Calu3 (cell line): ENCODE measurements at regions not wholly inside any gene's neighbourhood (a gene's known extent, or its start where the extent isn't known, plus 50 kb on each side); places are given as distances from the start of the nearest gene placed in this dataset.

Experiments
- BruUV-seq: library from RNA; stranded (reverse); fragments of 400-500 nt; replicated peaks from 2 replicates; lab custom pipeline; 2021; lab: Mats Ljungman, UMichigan
- CTCF ChIA-PET: fragments of 300-600 bp; sonication (Branson Sonifier 250); formaldehyde crosslinking; loops from one replicate; lab custom pipeline; 2022; ENCODE audit warnings: antibody characterized with exemption; lab: Charles Lee
- DNase-seq: peaks from one replicate; pipeline ENCODE4 v3.0.0; 2022
- H3K27ac Mint-ChIP-seq: one replicate; pipeline ENCODE4 v1.8.0; 2022; ENCODE audit warnings: mixed read lengths; ENCODE audit not compliant: unreplicated experiment
- H3K27me3 Mint-ChIP-seq: one replicate; pipeline ENCODE4 v1.8.0; 2022; ENCODE audit warnings: mixed read lengths; ENCODE audit not compliant: unreplicated experiment
- H3K36me3 Mint-ChIP-seq: one replicate; pipeline ENCODE4 v1.8.0; 2022; ENCODE audit warnings: mild to moderate bottlenecking, moderate library complexity, mixed read lengths; ENCODE audit not compliant: insufficient read depth, unreplicated experiment
- H3K4me1 Mint-ChIP-seq: one replicate; pipeline ENCODE4 v1.8.0; 2022; ENCODE audit warnings: mild to moderate bottlenecking, low read depth, mixed read lengths; ENCODE audit not compliant: unreplicated experiment
- H3K4me3 Mint-ChIP-seq: one replicate; pipeline ENCODE4 v1.8.0; 2022; ENCODE audit warnings: mild to moderate bottlenecking, low read depth, moderate library complexity, mixed read lengths; ENCODE audit not compliant: unreplicated experiment
- H3K9me3 Mint-ChIP-seq: one replicate; pipeline ENCODE4 v1.8.0; 2022; ENCODE audit warnings: low read depth, mixed read lengths; ENCODE audit not compliant: unreplicated experiment
- CTCF ChIP-seq: fragments of 200-600 bp; IDR thresholded peaks from one replicate; pipeline ENCODE4 v1.8.0; 2022; ENCODE audit warnings: antibody characterized with exemption; ENCODE audit not compliant: unreplicated experiment
- intact Hi-C: fragments of 100-400 bp; cut with micrococcal nuclease; formaldehyde crosslinking; loops from one replicate; pipeline ENCODE4 v1.10.0; 2022; ENCODE audit not compliant: unreplicated experiment

GRCh38 chr20:40444516-40444915, 244.5 kb downstream of the MAFB start:
- CTCF ChIA-PET: no interaction called here
- H3K27me3 Mint-ChIP-seq: peaks cover 70% of the 10 kb centered on the region
- intact Hi-C loops: loop anchor here (10.0 kb wide), 1 partner anchor 250 kb away; no protein-coding TSS in a partner anchor
- no peak for DNase-seq
- no peak overlapping the region for H3K4me3 Mint-ChIP-seq
- H3K4me1 Mint-ChIP-seq: no peaks in the 10 kb centered on the region
- no peak overlapping the region for H3K27ac Mint-ChIP-seq
- BruUV-seq: no TSS peak
- TF ChIP-seq CTCF: no peak
- no peaks in the 10 kb centered on the region for H3K36me3 Mint-ChIP-seq
- H3K9me3 Mint-ChIP-seq: no peaks in the 10 kb centered on the region

GRCh38 chr20:40443753-40444152, 245.3 kb downstream of the MAFB start:
- Mint-ChIP-seq H3K4me1 (no peaks in the 10 kb centered on the region), H3K27me3 (peaks cover 62% of the 10 kb centered on the region), H3K36me3 (no peaks in the 10 kb centered on the region), H3K4me3 (no peak overlapping the region), H3K9me3 (no peaks in the 10 kb centered on the region), H3K27ac (no peak overlapping the region)
- DNase-seq: no peak
- no TSS peak for BruUV-seq
- no peak for TF ChIP-seq CTCF
- CTCF ChIA-PET: interaction anchor here (0.5 to 0.8 kb wide), 2 partner anchors 82 to 1908 kb away, joined by 3 read pairs; no protein-coding TSS in a partner anchor
- intact Hi-C loops: loop anchor here (10.0 kb wide), 1 partner anchor 251 kb away; no protein-coding TSS in a partner anchor

- TF ChIP-seq CTCF: no peak
- Mint-ChIP-seq H3K36me3 (no peaks in the 10 kb centered on the region), H3K27ac (no peak overlapping the region), H3K4me3 (no peak overlapping the region), H3K4me1 (no peaks in the 10 kb centered on the region), H3K9me3 (no peaks in the 10 kb centered on the region), H3K27me3 (peaks cover 53% of the 10 kb centered on the region)
- intact Hi-C loops: loop anchor here (10.0 kb wide), 1 partner anchor 252 kb away; no protein-coding TSS in a partner anchor
- CTCF ChIA-PET: interaction anchor here (1.1 kb wide), 1 partner anchor 247 kb away, joined by 3 read pairs; the partner anchor contains the start of gene MAFB
- BruUV-seq: no TSS peak
- DNase-seq: peak; percentile 12
Observed at GRCh38 chr20:40442181-40442963, 246.7 kb downstream of the MAFB start.

- CTCF ChIA-PET: interaction anchor here (1.1 kb wide), 1 partner anchor 248 kb away, joined by 3 read pairs; the partner anchor contains the start of gene MAFB
- no peaks in the 10 kb centered on the region for H3K9me3 Mint-ChIP-seq
Observed at GRCh38 chr20:40441771-40442170, 247.3 kb downstream of the MAFB start.

More at GRCh38 chr20:40441771-40442170, 247.3 kb downstream of the MAFB start:
- no peak for TF ChIP-seq CTCF
- Mint-ChIP-seq H3K4me1 (no peaks in the 10 kb centered on the region), H3K4me3 (no peak overlapping the region), H3K27ac (no peak overlapping the region), H3K27me3 (peaks cover 52% of the 10 kb centered on the region), H3K36me3 (no peaks in the 10 kb centered on the region)
- no peak for DNase-seq
- no TSS peak for BruUV-seq
- intact Hi-C loops: loop anchor here (10.0 kb wide), 1 partner anchor 253 kb away; no protein-coding TSS in a partner anchor
